HCT116 (cell line): ENCODE measurements at regions not wholly inside any gene's neighbourhood (a gene's known extent, or its start where the extent isn't known, plus 50 kb on each side); places are given as distances from the start of the nearest gene placed in this dataset.

Experiments
- ATAC-seq: fragments of 200-7000 bp; cut with Tn5 transposase; 2 replicates; pipeline ENCODE4 v1.9.1; 2020; ENCODE audit warnings: mild to moderate bottlenecking, moderate library complexity
- BruUV-seq: library from RNA; stranded (reverse); fragments of 400-500 nt; replicated peaks from 2 replicates; lab custom pipeline; 2021; lab: Mats Ljungman, UMichigan
- CTCF ChIA-PET: fragments of 300-600 bp; sonication (Branson Sonifier 250); formaldehyde crosslinking; loops from one replicate; lab custom pipeline; 2021; ENCODE audit warnings: antibody characterized with exemption; lab: Charles Lee
- POLR2A ChIA-PET: fragments of 300-600, 350-600 bp; sonication (Branson Sonifier 250); formaldehyde crosslinking; loops from one replicate; lab custom pipeline; 2021; ENCODE audit warnings: antibody characterized with exemption; lab: Charles Lee
- RAD21 ChIA-PET, 2 experiments: fragments of 300-600 bp; sonication (Branson Sonifier 250); formaldehyde crosslinking; loops; one replicate each; lab custom pipeline; 2023; ENCODE audit warnings: low total read pairs in 2 of 2; ENCODE audit not compliant: uncharacterized antibody in 2 of 2, unreplicated experiment in 2 of 2, low non-redundant PET in 1 of 2; lab: Charles Lee
- DNase-seq: peaks from one replicate; pipeline ENCODE4 v3.0.0-alpha.2; 2010; ENCODE audit warnings: low read depth, low spot score
- H2AFZ ChIP-seq: fragments of 200-600 bp; shearing (Covaris generic), sonication (generic); 2 replicates; pipeline ENCODE4 v1.6.1; 2017; ENCODE audit warnings: low read depth, mixed run types, mixed read lengths, antibody characterized with exemption, low read length; ENCODE audit not compliant: poor library complexity, severe bottlenecking
- H3K27ac ChIP-seq: 2 replicates; pipeline ENCODE4 v1.5.1; 2012; ENCODE audit warnings: low read depth, low read length
- H3K27me3 ChIP-seq: fragments of 200-600 bp; sonication (generic); 2 replicates; pipeline ENCODE4 v1.6.1; 2016; ENCODE audit warnings: mixed run types, low read length, mixed read lengths; ENCODE audit not compliant: insufficient read depth
- H3K36me3 ChIP-seq, 2 experiments: fragments of 200-500 bp in 1 of 2; fragments of 200-600 bp in 1 of 2; sonication (Bioruptor generic) in 1 of 2; sonication (generic) in 1 of 2; 2 replicates each; pipeline versions ENCODE4 v1.5.1 to v1.6.1; 2014 to 2016; ENCODE audit warnings: low read length in 2 of 2, inconsistent platforms in 1 of 2, mixed read lengths in 1 of 2, mixed run types in 1 of 2; ENCODE audit not compliant: insufficient read depth in 2 of 2, control insufficient read depth in 1 of 2
- H3K4me1 ChIP-seq, 2 experiments: fragments of 200-600 bp in 1 of 2; sonication (generic) in 1 of 2; 2 replicates each; pipeline versions ENCODE4 v1.5.1 to v1.6.1; 2012 to 2017; ENCODE audit warnings: low read length in 2 of 2, inconsistent platforms in 1 of 2, mild to moderate bottlenecking in 1 of 2, mixed read lengths in 1 of 2, mixed run types in 1 of 2, moderate library complexity in 1 of 2; ENCODE audit not compliant: insufficient read depth in 2 of 2, control insufficient read depth in 1 of 2
- H3K4me2 ChIP-seq: fragments of 200-600 bp; sonication (generic); 2 replicates; pipeline ENCODE4 v1.6.1; 2017; ENCODE audit warnings: mixed run types, low read length, mixed read lengths
- H3K4me3 ChIP-seq, 2 experiments: fragments of 200-600 bp in 1 of 2; sonication (generic) in 1 of 2; replicated peaks in 1 of 2; 2 replicates each; pipeline ENCODE4 v1.5.1; 2011 to 2016; ENCODE audit warnings: low read length in 2 of 2, control low read depth in 1 of 2, low read depth in 1 of 2, mild to moderate bottlenecking in 1 of 2, mixed read lengths in 1 of 2, mixed run types in 1 of 2
- H3K79me2 ChIP-seq: fragments of 200-600 bp; sonication (generic); 2 replicates; pipeline ENCODE4 v1.6.1; 2017; ENCODE audit warnings: mild to moderate bottlenecking, mixed run types, low read length, moderate library complexity, mixed read lengths; ENCODE audit not compliant: insufficient read depth
- H3K9ac ChIP-seq: fragments of 200-600 bp; sonication (generic); 2 replicates; pipeline ENCODE4 v1.6.1; 2016; ENCODE audit warnings: low read length, mixed read lengths
- H3K9me2 ChIP-seq: fragments of 200-600 bp; sonication (generic), shearing (Covaris generic); 2 replicates; pipeline ENCODE4 v1.6.1; 2017; ENCODE audit warnings: mixed run types, mild to moderate bottlenecking, moderate library complexity; ENCODE audit not compliant: insufficient read depth
- H3K9me3 ChIP-seq, 2 experiments: fragments of 200-500 bp in 1 of 2; fragments of 200-600 bp in 1 of 2; sonication (Bioruptor generic) in 1 of 2; sonication (generic) in 1 of 2; 2 replicates each; pipeline ENCODE4 v1.6.1; 2014 to 2017; ENCODE audit warnings: low read length in 2 of 2, mixed read lengths in 2 of 2, inconsistent platforms in 1 of 2, low read depth in 1 of 2, mild to moderate bottlenecking in 1 of 2, mixed run types in 1 of 2, moderate library complexity in 1 of 2; ENCODE audit not compliant: control insufficient read depth in 1 of 2, insufficient read depth in 1 of 2
- H4K20me1 ChIP-seq: fragments of 200-600 bp; sonication (generic), shearing (Covaris generic); 2 replicates; pipeline ENCODE4 v1.6.1; 2017; ENCODE audit warnings: mixed run types, mild to moderate bottlenecking, moderate library complexity; ENCODE audit not compliant: insufficient read depth
- CBX3 ChIP-seq: IDR thresholded peaks from 2 replicates; pipeline ENCODE4 v1.6.1; 2012; ENCODE audit warnings: low read depth
- CEBPB ChIP-seq: IDR thresholded peaks from 2 replicates; pipeline ENCODE4 v1.6.1; 2012; ENCODE audit warnings: low read depth
- EGR1 ChIP-seq: IDR thresholded peaks from 2 replicates; pipeline ENCODE4 v1.6.1; 2012; ENCODE audit warnings: low read depth
- ELF1 ChIP-seq: IDR thresholded peaks from 2 replicates; pipeline ENCODE4 v1.6.1; 2012; ENCODE audit warnings: low read depth, borderline replicate concordance
- EZH2 ChIP-seq: fragments of 200-600 bp; sonication (generic); IDR thresholded peaks from 2 replicates; pipeline ENCODE4 v1.6.1; 2017; ENCODE audit warnings: antibody characterized with exemption, mixed run types
- FOSL1 ChIP-seq: IDR thresholded peaks from 2 replicates; pipeline ENCODE4 v1.6.1; 2012; ENCODE audit warnings: low read depth
- MAX ChIP-seq: IDR thresholded peaks from 2 replicates; pipeline ENCODE4 v1.6.1; 2012
- RAD21 ChIP-seq: IDR thresholded peaks from 2 replicates; pipeline ENCODE4 v1.6.1; 2012; ENCODE audit warnings: low read depth, mild to moderate bottlenecking
- SIN3A ChIP-seq: IDR thresholded peaks from 2 replicates; pipeline ENCODE4 v1.6.1; 2012; ENCODE audit warnings: low read depth
- SRF ChIP-seq: IDR thresholded peaks from 2 replicates; pipeline ENCODE4 v1.6.1; 2012; ENCODE audit warnings: low read depth
- TCF7L2 ChIP-seq: IDR thresholded peaks from 2 replicates; pipeline ENCODE4 v1.7.0; 2011; ENCODE audit warnings: borderline replicate concordance, inconsistent platforms; ENCODE audit not compliant: insufficient read depth, insufficient read length; ENCODE audit errors: extremely low read depth
- YY1 ChIP-seq: IDR thresholded peaks from 2 replicates; pipeline ENCODE4 v1.6.1; 2011; ENCODE audit warnings: low read length, low read depth, moderate library complexity, mild to moderate bottlenecking; ENCODE audit not compliant: insufficient replicate concordance; ENCODE audit errors: extremely low read depth
- ZFX ChIP-seq: fragments of 450-650 bp; IDR thresholded peaks from 2 replicates; pipeline ENCODE4 v1.6.1; 2017
- ZNF274 ChIP-seq: fragments of 200-500 bp; sonication (Bioruptor generic); IDR thresholded peaks from 2 replicates; pipeline ENCODE4 v1.6.1; 2014; ENCODE audit warnings: mild to moderate bottlenecking, low read depth, low read length, inconsistent platforms
- intact Hi-C: fragments of 100-400 bp; cut with micrococcal nuclease; formaldehyde crosslinking; loops from 2 replicates; pipeline ENCODE4 v1.10.0; 2022
- TF ChIP-seq, protein P1 (sequence below): IDR thresholded peaks from 2 replicates; pipeline ENCODE4 v1.6.1; 2012
- TF ChIP-seq, protein P2 (sequence below): IDR thresholded peaks from 2 replicates; pipeline ENCODE4 v1.6.1; 2012; ENCODE audit warnings: low read depth
- TF ChIP-seq, protein P3 (sequence below): IDR thresholded peaks from 2 replicates; pipeline ENCODE4 v1.6.1; 2011; ENCODE audit warnings: mild to moderate bottlenecking, low read length, moderate library complexity; ENCODE audit not compliant: insufficient replicate concordance; ENCODE audit errors: extremely low read depth

DNA sequence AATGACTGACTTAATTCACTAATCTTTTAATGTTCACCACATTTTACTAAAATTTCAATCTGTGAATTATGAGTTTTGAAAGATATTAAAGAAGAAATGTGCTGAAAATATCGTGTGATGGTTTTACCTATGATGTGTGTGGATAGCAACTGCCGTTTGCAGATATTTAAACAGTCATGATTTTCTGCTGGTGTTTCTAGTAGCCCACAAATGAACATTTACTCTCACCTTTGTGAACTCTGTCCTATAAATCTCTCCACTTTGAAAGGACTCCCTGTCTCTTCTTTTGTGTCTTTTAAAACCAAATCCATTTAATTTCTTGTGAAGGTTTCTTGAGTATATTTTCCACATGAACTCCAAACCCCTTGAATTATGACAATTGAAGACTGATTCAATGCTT lies 771.2 kb upstream of the SALL3 start:
- Histone ChIP-seq H3K9ac (no peak overlapping the region), H3K36me3 (no peaks in the 10 kb centered on the region), H3K27me3 (no peaks in the 10 kb centered on the region), H3K9me2 (no peaks in the 10 kb centered on the region), H3K9me3 (peaks cover 10 to 33% of the 10 kb centered on the region in 2 experiments; a peak in 2 of 4 replicates), H3K27ac (no peak overlapping the region), H3K4me2 (no peak overlapping the region), H3K4me3 (no peak overlapping the region), H3K4me1 (no peaks in the 10 kb centered on the region), H3K79me2 (no peaks in the 10 kb centered on the region), H4K20me1 (no peaks in the 10 kb centered on the region), H2AFZ (no peak overlapping the region)
- POLR2A ChIA-PET = no interaction called here
- RAD21 ChIA-PET = no interaction called here
- TF ChIP-seq EZH2 (no peak), SIN3A (no peak), ELF1 (no peak), YY1 (no peak), FOSL1 (no peak), ZNF274 (no peak), CEBPB (no peak), MAX (no peak), EGR1 (no peak), CBX3 (no peak), ZFX (no peak), TCF7L2 (no peak), SRF (no peak), RAD21 (no peak)
- TF ChIP-seq, protein P1, sequence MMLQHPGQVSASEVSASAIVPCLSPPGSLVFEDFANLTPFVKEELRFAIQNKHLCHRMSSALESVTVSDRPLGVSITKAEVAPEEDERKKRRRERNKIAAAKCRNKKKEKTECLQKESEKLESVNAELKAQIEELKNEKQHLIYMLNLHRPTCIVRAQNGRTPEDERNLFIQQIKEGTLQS = no peak
- TF ChIP-seq, protein P2, sequence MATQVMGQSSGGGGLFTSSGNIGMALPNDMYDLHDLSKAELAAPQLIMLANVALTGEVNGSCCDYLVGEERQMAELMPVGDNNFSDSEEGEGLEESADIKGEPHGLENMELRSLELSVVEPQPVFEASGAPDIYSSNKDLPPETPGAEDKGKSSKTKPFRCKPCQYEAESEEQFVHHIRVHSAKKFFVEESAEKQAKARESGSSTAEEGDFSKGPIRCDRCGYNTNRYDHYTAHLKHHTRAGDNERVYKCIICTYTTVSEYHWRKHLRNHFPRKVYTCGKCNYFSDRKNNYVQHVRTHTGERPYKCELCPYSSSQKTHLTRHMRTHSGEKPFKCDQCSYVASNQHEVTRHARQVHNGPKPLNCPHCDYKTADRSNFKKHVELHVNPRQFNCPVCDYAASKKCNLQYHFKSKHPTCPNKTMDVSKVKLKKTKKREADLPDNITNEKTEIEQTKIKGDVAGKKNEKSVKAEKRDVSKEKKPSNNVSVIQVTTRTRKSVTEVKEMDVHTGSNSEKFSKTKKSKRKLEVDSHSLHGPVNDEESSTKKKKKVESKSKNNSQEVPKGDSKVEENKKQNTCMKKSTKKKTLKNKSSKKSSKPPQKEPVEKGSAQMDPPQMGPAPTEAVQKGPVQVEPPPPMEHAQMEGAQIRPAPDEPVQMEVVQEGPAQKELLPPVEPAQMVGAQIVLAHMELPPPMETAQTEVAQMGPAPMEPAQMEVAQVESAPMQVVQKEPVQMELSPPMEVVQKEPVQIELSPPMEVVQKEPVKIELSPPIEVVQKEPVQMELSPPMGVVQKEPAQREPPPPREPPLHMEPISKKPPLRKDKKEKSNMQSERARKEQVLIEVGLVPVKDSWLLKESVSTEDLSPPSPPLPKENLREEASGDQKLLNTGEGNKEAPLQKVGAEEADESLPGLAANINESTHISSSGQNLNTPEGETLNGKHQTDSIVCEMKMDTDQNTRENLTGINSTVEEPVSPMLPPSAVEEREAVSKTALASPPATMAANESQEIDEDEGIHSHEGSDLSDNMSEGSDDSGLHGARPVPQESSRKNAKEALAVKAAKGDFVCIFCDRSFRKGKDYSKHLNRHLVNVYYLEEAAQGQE = no peak
- TF ChIP-seq, protein P3, sequence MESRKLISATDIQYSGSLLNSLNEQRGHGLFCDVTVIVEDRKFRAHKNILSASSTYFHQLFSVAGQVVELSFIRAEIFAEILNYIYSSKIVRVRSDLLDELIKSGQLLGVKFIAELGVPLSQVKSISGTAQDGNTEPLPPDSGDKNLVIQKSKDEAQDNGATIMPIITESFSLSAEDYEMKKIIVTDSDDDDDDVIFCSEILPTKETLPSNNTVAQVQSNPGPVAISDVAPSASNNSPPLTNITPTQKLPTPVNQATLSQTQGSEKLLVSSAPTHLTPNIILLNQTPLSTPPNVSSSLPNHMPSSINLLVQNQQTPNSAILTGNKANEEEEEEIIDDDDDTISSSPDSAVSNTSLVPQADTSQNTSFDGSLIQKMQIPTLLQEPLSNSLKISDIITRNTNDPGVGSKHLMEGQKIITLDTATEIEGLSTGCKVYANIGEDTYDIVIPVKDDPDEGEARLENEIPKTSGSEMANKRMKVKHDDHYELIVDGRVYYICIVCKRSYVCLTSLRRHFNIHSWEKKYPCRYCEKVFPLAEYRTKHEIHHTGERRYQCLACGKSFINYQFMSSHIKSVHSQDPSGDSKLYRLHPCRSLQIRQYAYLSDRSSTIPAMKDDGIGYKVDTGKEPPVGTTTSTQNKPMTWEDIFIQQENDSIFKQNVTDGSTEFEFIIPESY = no peak
- no TSS peak for BruUV-seq
- intact Hi-C loops = no loop called here
- DNase-seq (no peak), ATAC-seq (no peak)
- CTCF ChIA-PET = no interaction called here
